ENCODE measurements at regions not wholly inside any gene's neighbourhood (a gene's known extent, or its start where the extent isn't known, plus 50 kb on each side); places are given as distances from the start of the nearest gene placed in this dataset.
"Not testable (repeated sequence)": the region's sequence is repeated elsewhere in the genome, so short reads cannot be mapped to it uniquely, and the experiment has no call there.

DNA sequence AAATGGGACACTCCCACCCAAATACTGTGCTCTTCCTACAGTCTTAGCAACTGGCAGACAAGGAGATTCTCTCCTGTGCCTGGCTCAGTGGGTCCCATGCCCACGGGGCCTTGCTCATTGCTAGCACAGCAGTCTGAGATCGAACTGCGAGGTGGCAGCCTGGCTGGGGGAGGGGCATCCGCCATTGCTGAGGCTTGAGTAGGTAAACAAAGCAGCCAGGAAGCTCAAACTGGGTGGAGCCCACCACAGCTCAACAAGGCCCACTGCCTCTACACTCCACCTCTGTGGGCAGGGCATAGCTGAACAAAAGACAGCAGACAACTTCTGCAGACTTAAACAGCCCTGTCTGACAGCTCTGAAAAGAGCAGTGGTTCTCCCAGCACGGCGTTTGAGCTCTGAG lies 174.8 kb downstream of the COL12A1 start:
- H3K27me3 ChIP-seq (ENCODE audit: insufficient read depth, low read depth, low read length); H2AFZ ChIP-seq (ENCODE audit: low read depth, low read length); H4K20me1 ChIP-seq (ENCODE audit: insufficient read depth); H3K79me2 ChIP-seq (replicated peaks; ENCODE audit: insufficient read depth, low read length); H3K4me3 ChIP-seq (ENCODE audit: low read length); H3K9ac ChIP-seq (ENCODE audit: low read length); H3K4me2 ChIP-seq (ENCODE audit: low read length); H3K36me3 ChIP-seq (ENCODE audit: insufficient read depth, low read length); H3F3A ChIP-seq (ENCODE audit: insufficient read depth, low read length, poor library complexity, severe bottlenecking); H3K9me2 ChIP-seq (ENCODE audit: insufficient read depth, low read length); H3K27ac ChIP-seq (ENCODE audit: low read length); H3K9me3 ChIP-seq (ENCODE audit: low read length): not testable (repeated sequence)

DNA sequence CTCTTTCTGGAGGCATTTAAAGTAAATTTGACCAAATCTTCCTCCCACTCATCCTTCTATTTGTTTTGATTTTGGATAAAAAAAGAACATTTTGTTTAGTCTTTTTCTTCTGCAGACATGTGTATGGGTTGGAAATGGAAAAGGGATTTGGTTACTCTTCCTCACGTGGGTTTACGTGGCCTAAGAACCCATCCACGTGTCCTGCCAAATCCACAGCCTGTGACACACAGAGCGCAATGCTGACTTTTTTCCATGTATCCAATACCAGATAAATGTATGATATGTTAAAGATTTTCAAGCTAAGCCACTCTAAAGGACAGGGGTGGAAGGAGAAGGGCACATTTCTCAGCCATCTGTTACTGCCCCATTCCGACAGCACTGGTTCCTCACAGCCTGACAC lies 176.5 kb downstream of the COL12A1 start:
- Histone ChIP-seq H3K36me3 (ENCODE audit: insufficient read depth, low read length) (no peaks in the 10 kb centered on the region), H3K4me3 (ENCODE audit: low read length) (no peak overlapping the region), H3K4me2 (ENCODE audit: low read length) (no peak overlapping the region), H3K9ac (ENCODE audit: low read length) (no peak overlapping the region), H2AFZ (ENCODE audit: low read depth, low read length) (no peak overlapping the region), H3K79me2 (replicated peaks; ENCODE audit: insufficient read depth, low read length) (no peaks in the 10 kb centered on the region), H3F3A (ENCODE audit: insufficient read depth, low read length, poor library complexity, severe bottlenecking) (no peaks in the 10 kb centered on the region), H4K20me1 (ENCODE audit: insufficient read depth) (no peaks in the 10 kb centered on the region), H3K27ac (ENCODE audit: low read length) (no peak overlapping the region), H3K27me3 (ENCODE audit: insufficient read depth, low read depth, low read length) (no peaks in the 10 kb centered on the region), H3K9me3 (ENCODE audit: low read length) (no peaks in the 10 kb centered on the region), H3K9me2 (ENCODE audit: insufficient read depth, low read length) (no peaks in the 10 kb centered on the region)
- TF ChIP-seq, protein P1, sequence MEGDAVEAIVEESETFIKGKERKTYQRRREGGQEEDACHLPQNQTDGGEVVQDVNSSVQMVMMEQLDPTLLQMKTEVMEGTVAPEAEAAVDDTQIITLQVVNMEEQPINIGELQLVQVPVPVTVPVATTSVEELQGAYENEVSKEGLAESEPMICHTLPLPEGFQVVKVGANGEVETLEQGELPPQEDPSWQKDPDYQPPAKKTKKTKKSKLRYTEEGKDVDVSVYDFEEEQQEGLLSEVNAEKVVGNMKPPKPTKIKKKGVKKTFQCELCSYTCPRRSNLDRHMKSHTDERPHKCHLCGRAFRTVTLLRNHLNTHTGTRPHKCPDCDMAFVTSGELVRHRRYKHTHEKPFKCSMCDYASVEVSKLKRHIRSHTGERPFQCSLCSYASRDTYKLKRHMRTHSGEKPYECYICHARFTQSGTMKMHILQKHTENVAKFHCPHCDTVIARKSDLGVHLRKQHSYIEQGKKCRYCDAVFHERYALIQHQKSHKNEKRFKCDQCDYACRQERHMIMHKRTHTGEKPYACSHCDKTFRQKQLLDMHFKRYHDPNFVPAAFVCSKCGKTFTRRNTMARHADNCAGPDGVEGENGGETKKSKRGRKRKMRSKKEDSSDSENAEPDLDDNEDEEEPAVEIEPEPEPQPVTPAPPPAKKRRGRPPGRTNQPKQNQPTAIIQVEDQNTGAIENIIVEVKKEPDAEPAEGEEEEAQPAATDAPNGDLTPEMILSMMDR (IDR thresholded peaks at IDR 0.05; ENCODE audit: poor library complexity, severe bottlenecking) = no peak
- TF ChIP-seq TAF1 (IDR thresholded peaks at IDR 0.05; ENCODE audit: low read depth) = no peak
- TF ChIP-seq RAD21 (conservative IDR thresholded peaks at IDR 0.05) = no peak
- TF ChIP-seq MXI1 (conservative IDR thresholded peaks at IDR 0.05; ENCODE audit: poor library complexity, severe bottlenecking) = no peak
- no peak for TF ChIP-seq EP300 (conservative IDR thresholded peaks at IDR 0.05; ENCODE audit: poor library complexity, severe bottlenecking)
- no peak for TF ChIP-seq SMC3 (conservative IDR thresholded peaks at IDR 0.05; ENCODE audit: poor library complexity)

DNA sequence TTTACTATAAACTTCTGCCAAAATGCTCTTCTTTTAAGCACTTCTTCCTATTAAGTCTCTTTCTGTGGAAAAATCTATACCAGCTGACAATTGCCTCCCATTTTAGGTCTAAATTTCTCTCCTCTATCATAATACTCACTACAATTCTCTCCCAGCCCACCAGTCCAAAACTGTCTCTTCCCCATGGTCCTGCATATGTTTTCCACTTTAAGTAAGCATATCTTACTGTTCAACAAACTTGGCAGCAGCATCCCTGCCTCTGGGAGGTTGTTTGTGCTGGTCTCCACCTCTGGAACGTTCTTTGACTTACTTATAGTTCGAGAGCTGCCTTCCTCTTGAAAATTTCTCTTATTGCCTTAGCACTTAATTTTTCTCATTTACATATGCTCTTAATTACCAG lies 180.5 kb downstream of the COL12A1 start:
- H4K20me1 ChIP-seq (ENCODE audit: insufficient read depth) = no peaks in the 10 kb centered on the region
- TF ChIP-seq EZH2 (IDR thresholded peaks at IDR 0.05; ENCODE audit: borderline replicate concordance, insufficient read depth, low read length, poor library complexity, severe bottlenecking) (no peak), TAF1 (IDR thresholded peaks at IDR 0.05; ENCODE audit: low read depth) (no peak), RAD21 (conservative IDR thresholded peaks at IDR 0.05) (no peak), MXI1 (conservative IDR thresholded peaks at IDR 0.05; ENCODE audit: poor library complexity, severe bottlenecking) (no peak)
- TF ChIP-seq, protein P1 (IDR thresholded peaks at IDR 0.05; ENCODE audit: poor library complexity, severe bottlenecking) = no peak
- no peaks in the 10 kb centered on the region for H3K9me2 ChIP-seq (ENCODE audit: insufficient read depth, low read length)
- no peaks in the 10 kb centered on the region for H3F3A ChIP-seq (ENCODE audit: insufficient read depth, low read length, poor library complexity, severe bottlenecking)
- no peaks in the 10 kb centered on the region for H3K79me2 ChIP-seq (replicated peaks; ENCODE audit: insufficient read depth, low read length)
- H3K4me2 ChIP-seq (ENCODE audit: low read length) = no peak overlapping the region
- H3K4me3 ChIP-seq (ENCODE audit: low read length) = no peak overlapping the region
- no peaks in the 10 kb centered on the region for H3K27me3 ChIP-seq (ENCODE audit: insufficient read depth, low read depth, low read length)
- no peak overlapping the region for H3K27ac ChIP-seq (ENCODE audit: low read length)
- no peak overlapping the region for H2AFZ ChIP-seq (ENCODE audit: low read depth, low read length)
- H3K9ac ChIP-seq (ENCODE audit: low read length) = no peak overlapping the region
- H3K36me3 ChIP-seq (ENCODE audit: insufficient read depth, low read length) = no peaks in the 10 kb centered on the region
- H3K9me3 ChIP-seq (ENCODE audit: low read length) = no peaks in the 10 kb centered on the region

Data from neural cell (in vitro differentiated cells).